Activated T-cell treated with anti-CD3 and anti-CD28 coated beads, Interleukin-2, amount 50 U/mL, for 72 hours (primary cell): ENCODE measurements at regions not wholly inside any gene's neighbourhood (a gene's known extent, or its start where the extent isn't known, plus 50 kb on each side); places are given as distances from the start of the nearest gene placed in this dataset.

Experiments used
- ATAC-seq, 2 donors: fragments of 150-1000 bp; cut with Tn5 transposase; replicated peaks in 1 of 2; 2 replicates each; pipeline ENCODE4 v1.10.0; 2021; ENCODE audit warnings: moderate library complexity in 2 of 2, mild to moderate bottlenecking in 1 of 2
- DNase-seq, 2 donors: peaks; one replicate each; pipeline ENCODE4 v3.0.0; 2021 to 2022; ENCODE audit warnings: mixed read lengths in 1 of 2
- H3K27ac Mint-ChIP-seq: one replicate; pipeline ENCODE4 v1.8.0; 2022; ENCODE audit warnings: mild to moderate bottlenecking, moderate library complexity, mixed read lengths
- H3K27me3 Mint-ChIP-seq: one replicate; pipeline ENCODE4 v1.8.0; 2022; ENCODE audit warnings: low read depth, mixed read lengths
- H3K36me3 Mint-ChIP-seq, 2 donors: one replicate each; pipeline ENCODE4 v1.8.0; 2022; ENCODE audit warnings: mixed read lengths in 2 of 2, mild to moderate bottlenecking in 1 of 2; ENCODE audit not compliant: insufficient read depth in 2 of 2
- H3K4me1 Mint-ChIP-seq: one replicate; pipeline ENCODE4 v1.8.0; 2022; ENCODE audit warnings: low read depth, mixed read lengths
- H3K4me3 Mint-ChIP-seq, 2 donors: one replicate each; pipeline ENCODE4 v1.8.0; 2022; ENCODE audit warnings: mild to moderate bottlenecking in 2 of 2, mixed read lengths in 2 of 2, moderate library complexity in 2 of 2
- H3K9me3 Mint-ChIP-seq, 2 donors: one replicate each; pipeline ENCODE4 v1.8.0; 2022; ENCODE audit warnings: mixed read lengths in 2 of 2

GRCh38 chr10:21234761-21235160, 290.7 kb downstream of the SKIDA1 start:
- DNase-seq: no peak
- H3K27ac Mint-ChIP-seq: no peak overlapping the region
- H3K4me3 Mint-ChIP-seq: no peak overlapping the region
- H3K4me1 Mint-ChIP-seq: no peaks in the 10 kb centered on the region
- H3K27me3 Mint-ChIP-seq: no peaks in the 10 kb centered on the region
- H3K36me3 Mint-ChIP-seq: no peaks in the 10 kb centered on the region
- no peaks in the 10 kb centered on the region for H3K9me3 Mint-ChIP-seq
- ATAC-seq: no peak

GRCh38 chr10:21230219-21230618, 295.3 kb downstream of the SKIDA1 start:
- DNase-seq: no peak
- no peaks in the 10 kb centered on the region for H3K4me1 Mint-ChIP-seq
- H3K36me3 Mint-ChIP-seq: no peaks in the 10 kb centered on the region
- H3K27ac Mint-ChIP-seq: no peak overlapping the region
- peaks cover 6% of the 10 kb centered on the region for H3K27me3 Mint-ChIP-seq
- ATAC-seq: no peak
- no peak overlapping the region for H3K4me3 Mint-ChIP-seq
- no peaks in the 10 kb centered on the region for H3K9me3 Mint-ChIP-seq

DNA sequence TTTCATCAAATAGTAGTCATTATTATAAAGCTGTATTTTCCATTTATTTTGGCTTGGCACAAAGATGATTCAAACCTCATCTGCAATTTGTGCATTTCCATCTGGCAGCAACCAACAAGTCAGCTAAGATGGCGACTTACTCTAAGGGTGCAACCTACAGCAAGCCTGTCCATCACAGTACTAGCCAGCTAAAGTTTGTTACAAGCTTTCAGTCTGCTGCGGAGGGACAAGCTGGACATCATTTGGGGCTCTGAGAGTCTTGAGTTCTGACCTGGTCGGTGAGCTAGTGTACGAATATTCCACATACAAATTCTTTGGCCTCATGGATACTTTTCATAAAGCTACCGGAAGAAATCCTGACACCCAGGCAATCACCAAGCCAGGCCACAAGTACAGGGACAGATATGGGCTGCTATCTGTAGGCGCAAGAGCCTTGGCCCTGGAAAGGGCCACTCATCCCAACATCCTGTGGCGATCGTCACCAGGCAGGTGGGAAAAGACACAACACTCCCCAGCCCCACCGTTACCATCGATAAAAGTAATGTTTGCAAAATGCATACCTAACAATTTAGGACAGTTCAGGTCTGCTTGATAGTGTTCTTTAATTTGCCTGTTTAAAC, 307.6 kb downstream of the SKIDA1 start:
- Mint-ChIP-seq H3K4me3 (no peak overlapping the region), H3K4me1 (no peaks in the 10 kb centered on the region), H3K27ac (no peak overlapping the region), H3K36me3 (no peaks in the 10 kb centered on the region), H3K27me3 (peaks cover 7% of the 10 kb centered on the region), H3K9me3 (no peaks in the 10 kb centered on the region)
- ATAC-seq: no peak
- no peak for DNase-seq

DNA sequence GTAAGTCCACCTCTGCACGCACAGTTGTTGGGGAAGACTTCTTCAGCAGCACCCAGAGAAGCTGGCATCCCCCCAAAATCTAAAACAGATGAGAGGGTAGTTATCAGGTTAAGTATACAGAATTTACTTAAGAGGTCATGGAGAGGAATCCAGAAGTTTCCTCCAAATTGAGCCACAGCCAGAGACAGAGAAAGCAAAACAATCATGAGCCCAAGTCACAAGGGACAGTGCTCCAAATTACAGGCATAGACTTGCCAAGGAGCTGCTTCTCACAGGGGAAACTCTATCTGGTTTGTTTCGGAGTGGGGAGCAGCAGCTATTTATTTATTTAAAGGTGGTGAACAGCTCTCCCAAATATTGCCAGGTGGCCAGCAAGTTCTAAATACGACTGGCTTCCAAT, 308.4 kb downstream of the SKIDA1 start:
- Mint-ChIP-seq H3K36me3 (no peaks in the 10 kb centered on the region), H3K4me3 (no peak overlapping the region), H3K9me3 (no peaks in the 10 kb centered on the region), H3K27me3 (peaks cover 7% of the 10 kb centered on the region), H3K27ac (no peak overlapping the region), H3K4me1 (no peaks in the 10 kb centered on the region)
- DNase-seq (no peak), ATAC-seq (no peak)

DNA sequence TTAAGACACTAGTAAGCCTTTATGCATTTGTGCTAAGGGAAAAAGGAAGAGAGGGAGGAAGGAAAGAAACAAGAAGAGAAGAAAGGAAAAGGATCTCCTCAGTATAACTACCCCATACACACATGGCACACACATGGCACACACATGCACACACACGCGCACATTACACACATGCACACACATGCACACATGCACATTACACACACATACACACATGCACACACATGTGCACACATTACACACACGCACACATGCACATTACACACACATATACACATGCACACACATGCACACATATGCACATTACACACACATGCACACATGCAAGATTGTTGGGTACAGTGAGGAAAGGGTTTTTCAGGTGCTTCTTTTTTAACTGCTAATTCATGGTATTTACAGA, 311.2 kb downstream of the SKIDA1 start:
- ATAC-seq: no peak
- Mint-ChIP-seq H3K9me3 (no peaks in the 10 kb centered on the region), H3K36me3 (no peaks in the 10 kb centered on the region)

DNA sequence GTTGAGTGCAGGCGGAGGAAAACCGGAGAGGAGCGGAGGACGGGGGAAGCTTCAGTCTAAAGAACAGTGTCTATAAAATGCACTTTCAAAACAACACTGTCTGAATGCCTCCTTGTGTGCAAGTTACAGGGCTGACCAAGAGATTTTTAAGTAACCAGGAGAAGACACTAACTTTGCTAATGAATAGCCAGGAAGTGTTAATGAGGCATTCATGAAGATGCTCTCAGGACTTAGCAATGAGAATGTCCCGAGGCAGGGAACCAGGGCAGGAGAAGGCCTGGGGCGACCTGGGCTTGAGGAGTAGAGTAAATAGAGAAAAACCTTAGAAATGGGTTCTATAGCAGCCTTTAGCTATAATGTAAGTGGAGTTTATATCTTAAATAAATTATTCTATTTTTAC, 312.1 kb downstream of the SKIDA1 start:
- H3K36me3 Mint-ChIP-seq: no peaks in the 10 kb centered on the region
- no peaks in the 10 kb centered on the region for H3K4me1 Mint-ChIP-seq
- ATAC-seq (no peak), DNase-seq (no peak)
- peaks cover 7% of the 10 kb centered on the region for H3K27me3 Mint-ChIP-seq
- H3K4me3 Mint-ChIP-seq: no peak overlapping the region
- H3K9me3 Mint-ChIP-seq: no peaks in the 10 kb centered on the region
- H3K27ac Mint-ChIP-seq: no peak overlapping the region

More for the DNA sequence above, 311.2 kb downstream of the SKIDA1 start:
- no peak for DNase-seq
- no peak overlapping the region for H3K4me3 Mint-ChIP-seq
- H3K27me3 Mint-ChIP-seq: peaks cover 7% of the 10 kb centered on the region
- no peak overlapping the region for H3K27ac Mint-ChIP-seq
- no peaks in the 10 kb centered on the region for H3K4me1 Mint-ChIP-seq

DNA sequence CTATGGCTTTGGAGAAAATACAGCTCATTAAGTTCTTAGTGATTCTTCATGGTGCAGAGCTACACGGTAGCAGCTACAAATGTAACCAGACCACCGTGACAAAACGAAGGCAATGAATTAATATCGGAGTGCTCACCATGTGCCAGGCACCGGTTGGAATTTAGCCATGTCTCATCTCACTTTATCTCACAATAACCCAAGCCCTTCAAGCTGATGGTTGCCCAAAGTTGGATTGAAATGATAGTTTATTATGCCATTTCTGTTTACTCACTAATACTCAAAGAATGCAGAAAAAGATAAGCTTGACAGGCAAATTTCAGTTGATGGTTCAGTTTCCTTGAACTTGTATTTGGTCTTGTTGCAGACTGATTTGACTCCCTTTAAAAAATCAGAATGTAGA, 312.6 kb downstream of the SKIDA1 start:
- Mint-ChIP-seq H3K9me3 (peaks cover under 1% of the 10 kb centered on the region in 2 donors), H3K36me3 (no peaks in the 10 kb centered on the region), H3K27me3 (peaks cover 7% of the 10 kb centered on the region), H3K27ac (no peak overlapping the region), H3K4me3 (no peak overlapping the region), H3K4me1 (no peaks in the 10 kb centered on the region)
- ATAC-seq (no peak), DNase-seq (no peak)

GRCh38 chr10:21212348-21212747, 313.1 kb downstream of the SKIDA1 start:
- peaks cover 7% of the 10 kb centered on the region for H3K27me3 Mint-ChIP-seq
- H3K4me3 Mint-ChIP-seq: no peak overlapping the region
- peaks cover 2% of the 10 kb centered on the region in 2 donors for H3K9me3 Mint-ChIP-seq
- H3K4me1 Mint-ChIP-seq: no peaks in the 10 kb centered on the region
- H3K36me3 Mint-ChIP-seq: no peaks in the 10 kb centered on the region
- H3K27ac Mint-ChIP-seq: no peak overlapping the region
- ATAC-seq: no peak
- DNase-seq: no peak

DNA sequence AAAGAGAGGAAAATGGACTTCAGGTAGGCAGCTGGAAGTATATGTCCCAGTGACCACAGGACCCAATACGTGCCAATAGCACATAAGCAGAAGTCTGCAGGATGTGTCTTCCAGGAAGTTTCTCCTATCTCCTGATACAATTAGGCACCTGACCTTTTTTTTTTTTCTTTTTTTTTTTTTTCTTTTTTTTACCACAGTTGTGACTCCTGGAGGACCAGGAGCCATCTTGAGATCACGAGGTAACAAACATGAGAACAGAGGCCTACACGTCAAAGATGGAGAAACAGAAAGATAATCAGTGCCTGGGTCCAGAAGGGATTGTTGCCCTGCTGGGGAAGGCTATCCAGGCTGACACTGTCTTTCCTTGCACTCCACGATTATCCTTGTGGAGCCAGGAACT, 312.4 kb upstream of the NEBL start:
- Mint-ChIP-seq H3K27ac (no peak overlapping the region), H3K9me3 (peaks cover 2% of the 10 kb centered on the region in 2 donors), H3K4me1 (no peaks in the 10 kb centered on the region), H3K27me3 (peaks cover 8% of the 10 kb centered on the region), H3K36me3 (no peaks in the 10 kb centered on the region), H3K4me3 (no peak overlapping the region)
- DNase-seq: no peak
- ATAC-seq: no peak

GRCh38 chr10:21208666-21209316, 311.7 kb upstream of the NEBL start:
- Mint-ChIP-seq H3K4me1 (no peaks in the 10 kb centered on the region), H3K4me3 (no peak overlapping the region), H3K27ac (no peak overlapping the region), H3K27me3 (peaks cover 4% of the 10 kb centered on the region), H3K9me3 (peaks cover 2% of the 10 kb centered on the region in 2 donors), H3K36me3 (no peaks in the 10 kb centered on the region)
- ATAC-seq (no peak), DNase-seq (no peak)

- ATAC-seq: no peak
- no peaks in the 10 kb centered on the region for H3K36me3 Mint-ChIP-seq
- DNase-seq: no peak
- H3K27ac Mint-ChIP-seq: no peak overlapping the region
- H3K4me3 Mint-ChIP-seq: no peak overlapping the region
- no peaks in the 10 kb centered on the region for H3K4me1 Mint-ChIP-seq
- H3K27me3 Mint-ChIP-seq: peaks cover 4% of the 10 kb centered on the region
- peaks cover 2% of the 10 kb centered on the region in 2 donors for H3K9me3 Mint-ChIP-seq
Observed at GRCh38 chr10:21207852-21208646, 310.9 kb upstream of the NEBL start.

GRCh38 chr10:21205328-21205727, 308.2 kb upstream of the NEBL start:
- H3K36me3 Mint-ChIP-seq: no peaks in the 10 kb centered on the region
- peaks cover 2% of the 10 kb centered on the region in 2 donors for H3K9me3 Mint-ChIP-seq
- DNase-seq (no peak), ATAC-seq (no peak)
- peaks cover 13% of the 10 kb centered on the region for H3K27me3 Mint-ChIP-seq
- no peak overlapping the region for H3K27ac Mint-ChIP-seq
- H3K4me3 Mint-ChIP-seq: no peak overlapping the region
- H3K4me1 Mint-ChIP-seq: no peaks in the 10 kb centered on the region

GRCh38 chr10:21203473-21204107, 306.5 kb upstream of the NEBL start:
- H3K4me3 Mint-ChIP-seq: no peak overlapping the region
- DNase-seq: no peak
- no peaks in the 10 kb centered on the region for H3K4me1 Mint-ChIP-seq
- no peak overlapping the region for H3K27ac Mint-ChIP-seq
- H3K36me3 Mint-ChIP-seq: no peaks in the 10 kb centered on the region
- no peak for ATAC-seq
- H3K9me3 Mint-ChIP-seq: peaks cover 2% of the 10 kb centered on the region in 2 donors
- peaks cover 13% of the 10 kb centered on the region for H3K27me3 Mint-ChIP-seq
